Adrenal gland (tissue), 5 donors: ENCODE measurements at regions not wholly inside any gene's neighbourhood (a gene's known extent, or its start where the extent isn't known, plus 50 kb on each side); places are given as distances from the start of the nearest gene placed in this dataset.

Experiments
- POLR2A ChIP-seq, 2 donors: fragments of 450-650 bp; IDR thresholded peaks; one replicate each; pipeline ENCODE4 v1.6.1; 2017; ENCODE audit warnings: antibody characterized with exemption in 2 of 2, mild to moderate bottlenecking in 2 of 2, moderate library complexity in 1 of 2
- TF ChIP-seq, protein P1 (sequence below), 6 experiments: fragments of 450-650 bp in 4 of 6; fragments of 200-600 bp in 2 of 6; sonication (generic) in 1 of 6; IDR thresholded peaks; 1 replicate in 5 of 6; 2 replicates in 1 of 6; pipeline versions ENCODE4 v1.5.1 to v1.8.0; 2016 to 2021; ENCODE audit warnings: antibody characterized with exemption in 6 of 6, mild to moderate bottlenecking in 2 of 6, moderate library complexity in 1 of 6
- donor health status: DM: no; HTN: no; CAD: no.

DNA sequence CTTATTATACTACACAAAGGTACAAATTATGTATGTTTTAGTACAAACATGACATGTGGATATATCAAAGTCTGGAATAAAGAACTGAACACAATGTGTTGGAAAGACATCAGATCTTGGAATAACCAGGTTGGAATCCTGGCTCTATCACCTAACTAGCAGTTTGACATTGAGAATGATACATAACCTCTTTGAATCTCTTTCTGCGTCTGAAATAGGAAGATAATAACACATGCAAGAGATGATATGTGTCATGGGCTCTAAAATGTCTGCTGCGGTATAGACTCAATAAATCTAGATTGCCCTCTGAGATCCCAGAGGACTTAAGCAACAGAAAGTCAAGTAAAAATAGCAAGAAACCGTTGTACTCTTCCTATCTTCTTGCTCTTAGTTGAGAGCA is 66.8 kb upstream of the CCN2 start:
- TF ChIP-seq POLR2A (IDR thresholded peaks at IDR 0.05): no peak
- TF ChIP-seq, protein P1, sequence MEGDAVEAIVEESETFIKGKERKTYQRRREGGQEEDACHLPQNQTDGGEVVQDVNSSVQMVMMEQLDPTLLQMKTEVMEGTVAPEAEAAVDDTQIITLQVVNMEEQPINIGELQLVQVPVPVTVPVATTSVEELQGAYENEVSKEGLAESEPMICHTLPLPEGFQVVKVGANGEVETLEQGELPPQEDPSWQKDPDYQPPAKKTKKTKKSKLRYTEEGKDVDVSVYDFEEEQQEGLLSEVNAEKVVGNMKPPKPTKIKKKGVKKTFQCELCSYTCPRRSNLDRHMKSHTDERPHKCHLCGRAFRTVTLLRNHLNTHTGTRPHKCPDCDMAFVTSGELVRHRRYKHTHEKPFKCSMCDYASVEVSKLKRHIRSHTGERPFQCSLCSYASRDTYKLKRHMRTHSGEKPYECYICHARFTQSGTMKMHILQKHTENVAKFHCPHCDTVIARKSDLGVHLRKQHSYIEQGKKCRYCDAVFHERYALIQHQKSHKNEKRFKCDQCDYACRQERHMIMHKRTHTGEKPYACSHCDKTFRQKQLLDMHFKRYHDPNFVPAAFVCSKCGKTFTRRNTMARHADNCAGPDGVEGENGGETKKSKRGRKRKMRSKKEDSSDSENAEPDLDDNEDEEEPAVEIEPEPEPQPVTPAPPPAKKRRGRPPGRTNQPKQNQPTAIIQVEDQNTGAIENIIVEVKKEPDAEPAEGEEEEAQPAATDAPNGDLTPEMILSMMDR (IDR thresholded peaks at IDR 0.05): no peak
